ENCODE measurements at regions not wholly inside any gene's neighbourhood (a gene's known extent, or its start where the extent isn't known, plus 50 kb on each side); places are given as distances from the start of the nearest gene placed in this dataset.

DNA sequence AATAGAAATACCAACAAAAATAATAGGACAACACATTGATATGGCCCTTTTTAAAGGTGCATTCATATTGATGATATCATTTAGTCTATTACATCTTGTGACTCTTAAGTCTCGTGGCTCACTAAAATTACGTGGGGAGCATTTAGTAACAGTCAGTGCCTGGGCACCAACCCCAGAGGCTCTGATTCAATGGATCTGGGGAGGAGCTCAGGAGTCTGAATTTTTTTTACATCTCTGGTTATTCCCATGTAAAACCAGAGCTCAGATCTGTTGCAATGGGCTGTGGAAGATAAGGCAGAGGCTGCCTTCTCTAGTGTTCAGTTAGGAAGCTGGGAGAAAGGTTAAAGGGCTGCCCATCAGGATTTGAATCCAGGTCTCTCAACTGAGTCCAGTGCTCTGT is 549.9 kb upstream of the CDH5 start:
- TF ChIP-seq, protein P1, sequence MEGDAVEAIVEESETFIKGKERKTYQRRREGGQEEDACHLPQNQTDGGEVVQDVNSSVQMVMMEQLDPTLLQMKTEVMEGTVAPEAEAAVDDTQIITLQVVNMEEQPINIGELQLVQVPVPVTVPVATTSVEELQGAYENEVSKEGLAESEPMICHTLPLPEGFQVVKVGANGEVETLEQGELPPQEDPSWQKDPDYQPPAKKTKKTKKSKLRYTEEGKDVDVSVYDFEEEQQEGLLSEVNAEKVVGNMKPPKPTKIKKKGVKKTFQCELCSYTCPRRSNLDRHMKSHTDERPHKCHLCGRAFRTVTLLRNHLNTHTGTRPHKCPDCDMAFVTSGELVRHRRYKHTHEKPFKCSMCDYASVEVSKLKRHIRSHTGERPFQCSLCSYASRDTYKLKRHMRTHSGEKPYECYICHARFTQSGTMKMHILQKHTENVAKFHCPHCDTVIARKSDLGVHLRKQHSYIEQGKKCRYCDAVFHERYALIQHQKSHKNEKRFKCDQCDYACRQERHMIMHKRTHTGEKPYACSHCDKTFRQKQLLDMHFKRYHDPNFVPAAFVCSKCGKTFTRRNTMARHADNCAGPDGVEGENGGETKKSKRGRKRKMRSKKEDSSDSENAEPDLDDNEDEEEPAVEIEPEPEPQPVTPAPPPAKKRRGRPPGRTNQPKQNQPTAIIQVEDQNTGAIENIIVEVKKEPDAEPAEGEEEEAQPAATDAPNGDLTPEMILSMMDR (IDR thresholded peaks at IDR 0.05 in 2 of 3, conservative IDR thresholded peaks at IDR 0.05 in 1 of 3; ENCODE audit: borderline replicate concordance in 1 of 3, insufficient read depth in 1 of 3, low read depth in 2 of 3, low read length in 2 of 3): no peak
- no peak for TF ChIP-seq EZH2 (IDR thresholded peaks at IDR 0.05)
